Kidney (tissue), 13 donors: ENCODE measurements at regions not wholly inside any gene's neighbourhood (a gene's known extent, or its start where the extent isn't known, plus 50 kb on each side); places are given as distances from the start of the nearest gene placed in this dataset.
"Not testable (repeated sequence)": the region's sequence is repeated elsewhere in the genome, so short reads cannot be mapped to it uniquely, and the experiment has no call there.

ENCODE experiments used
- DNase-seq, 5 donors: peaks; one replicate each; pipeline ENCODE4 v3.0.0-alpha.2; 2013 to 2020
- FAIRE-seq: peaks from 2 replicates; lab custom pipeline; 2012; peaks lifted over from hg19 to GRCh38; lab: Jason Lieb, UNC
- H3K27ac ChIP-seq, 2 donors: one replicate each; pipeline ENCODE4 v1.7.0; 2013; ENCODE audit warnings: low read depth in 2 of 2, low read length in 2 of 2, inconsistent platforms in 1 of 2
- H3K27me3 ChIP-seq: one replicate; pipeline ENCODE4 v1.7.1; 2013; ENCODE audit warnings: low read length, inconsistent platforms; ENCODE audit not compliant: control insufficient read depth, insufficient read depth
- H3K36me3 ChIP-seq, 3 donors: one replicate each; pipeline versions ENCODE4 v1.7.0 to v1.7.1; 2013; ENCODE audit warnings: low read length in 3 of 3, control low read depth in 1 of 3, inconsistent platforms in 1 of 3; ENCODE audit not compliant: insufficient read depth in 3 of 3, control insufficient read depth in 2 of 3
- H3K4me1 ChIP-seq, 3 donors: one replicate each; pipeline versions ENCODE4 v1.7.0 to v1.7.1; 2013; ENCODE audit warnings: low read length in 3 of 3, inconsistent platforms in 1 of 3, low read depth in 1 of 3; ENCODE audit not compliant: control insufficient read depth in 2 of 3, insufficient read depth in 2 of 3
- H3K4me3 ChIP-seq, 3 donors: one replicate each; pipeline versions ENCODE4 v1.7.0 to v1.8.1; 2013; ENCODE audit warnings: low read length in 3 of 3, control low read depth in 1 of 3, inconsistent platforms in 1 of 3
- H3K9ac ChIP-seq, 3 donors: one replicate each; pipeline versions ENCODE4 v1.7.0 to v1.7.1; 2013; ENCODE audit warnings: low read length in 3 of 3, control low read depth in 1 of 3, inconsistent platforms in 1 of 3
- H3K9me3 ChIP-seq, 3 donors: one replicate each; pipeline versions ENCODE4 v1.7.0 to v1.7.1; 2013; ENCODE audit warnings: low read length in 3 of 3, control low read depth in 1 of 3, inconsistent platforms in 1 of 3; ENCODE audit not compliant: control insufficient read depth in 2 of 3, insufficient read depth in 1 of 3
- CTCF ChIP-seq: IDR thresholded peaks from 3 replicates; pipeline ENCODE4 v1.5.1; 2012; ENCODE audit warnings: mild to moderate bottlenecking, moderate library complexity, borderline replicate concordance; ENCODE audit not compliant: insufficient read depth; ENCODE audit errors: extremely low read depth
- intact Hi-C: fragments of 100-400 bp; cut with DNase I; formaldehyde crosslinking; loops from one replicate; pipeline ENCODE4 v1.11.1; 2022
- donor health status: control.
- donor health status: control.
- donor health status: control.
- donor health status: control.
- donor health status: control.
- donor health status: DM: yes; HTN: yes; CAD: no.
- donor health status: Normal renal cell carcinoma (clear cell type).

- H3K9me3 ChIP-seq, result no peaks in the 10 kb centered on the region
- H3K4me3 ChIP-seq, result no peak overlapping the region
- no peak for FAIRE-seq
- no peaks in the 10 kb centered on the region for H3K27me3 ChIP-seq
- DNase-seq, result no peak
- H3K9ac ChIP-seq, result no peak overlapping the region
- TF ChIP-seq CTCF, result no peak
- intact Hi-C loops, result no loop called here
- no peak overlapping the region for H3K27ac ChIP-seq
- no peaks in the 10 kb centered on the region for H3K36me3 ChIP-seq
- H3K4me1 ChIP-seq, result no peaks in the 10 kb centered on the region
Measured at GRCh38 chr7:153407291-153408046, 644.7 kb upstream of the DPP6 start.

GRCh38 chr7:153408360-153409335, 643.5 kb upstream of the DPP6 start:
- no peak for DNase-seq
- Histone ChIP-seq H3K4me3 (no peak overlapping the region), H3K27ac (no peak overlapping the region), H3K9ac (no peak overlapping the region), H3K36me3 (no peaks in the 10 kb centered on the region), H3K4me1 (no peaks in the 10 kb centered on the region), H3K27me3 (no peaks in the 10 kb centered on the region), H3K9me3 (no peaks in the 10 kb centered on the region)
- TF ChIP-seq CTCF, result no peak
- FAIRE-seq, result no peak
- intact Hi-C loops, result no loop called here

GRCh38 chr7:153409567-153410342, 642.4 kb upstream of the DPP6 start:
- intact Hi-C loops, DNase-seq, H3K9me3 ChIP-seq, H3K27ac ChIP-seq, H3K4me1 ChIP-seq, H3K4me3 ChIP-seq, H3K27me3 ChIP-seq, H3K36me3 ChIP-seq, H3K9ac ChIP-seq, FAIRE-seq: not testable (repeated sequence)

- DNase-seq, H3K27ac ChIP-seq, H3K4me3 ChIP-seq, H3K27me3 ChIP-seq, FAIRE-seq, H3K9me3 ChIP-seq, H3K36me3 ChIP-seq, intact Hi-C loops, H3K9ac ChIP-seq, H3K4me1 ChIP-seq: not testable (repeated sequence)
Measured at GRCh38 chr7:153410997-153411642, 641.1 kb upstream of the DPP6 start.

GRCh38 chr7:153412114-153412823, 639.9 kb upstream of the DPP6 start:
- H3K27me3 ChIP-seq, H3K36me3 ChIP-seq, H3K4me3 ChIP-seq, H3K9ac ChIP-seq, H3K9me3 ChIP-seq, DNase-seq, H3K4me1 ChIP-seq, FAIRE-seq, intact Hi-C loops, H3K27ac ChIP-seq: not testable (repeated sequence)
